Kidney tubule cell (primary cell): ENCODE measurements at regions not wholly inside any gene's neighbourhood (a gene's known extent, or its start where the extent isn't known, plus 50 kb on each side); places are given as distances from the start of the nearest gene placed in this dataset.

ENCODE experiments used
- DNase-seq: peaks from one replicate; pipeline ENCODE4 v3.0.0-alpha.2; 2018; ENCODE audit warnings: low spot score

GRCh38 chr13:23488442-23488841 lies 54.9 kb upstream of the SACS start:
- peak; percentile 40 for DNase-seq

GRCh38 chr13:23496255-23496654 lies 62.8 kb upstream of the SACS start:
- no peak for DNase-seq

DNA sequence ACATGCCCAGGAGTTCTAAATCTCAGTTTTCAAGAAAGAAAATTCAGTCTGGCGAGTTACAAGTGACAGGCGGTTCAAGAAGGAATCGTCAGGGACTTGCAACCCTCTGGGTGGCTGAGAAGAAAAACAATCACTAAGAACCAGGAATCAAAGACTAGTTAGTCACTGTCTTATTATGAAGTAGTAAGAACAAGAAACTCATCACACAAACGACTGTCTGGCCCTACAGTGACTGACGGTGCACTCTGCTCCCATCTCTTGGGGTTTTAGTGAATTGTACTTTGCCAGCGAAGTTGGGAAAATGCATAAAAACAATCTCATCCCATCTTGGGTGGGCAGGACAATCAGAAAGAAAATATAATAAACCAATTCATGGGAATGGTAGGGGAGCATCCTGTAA lies 63.7 kb upstream of the SACS start:
- DNase-seq, result no peak

- DNase-seq, result peak; percentile 84
Observed at GRCh38 chr13:23500849-23501248, 67.3 kb upstream of the SACS start.

DNA sequence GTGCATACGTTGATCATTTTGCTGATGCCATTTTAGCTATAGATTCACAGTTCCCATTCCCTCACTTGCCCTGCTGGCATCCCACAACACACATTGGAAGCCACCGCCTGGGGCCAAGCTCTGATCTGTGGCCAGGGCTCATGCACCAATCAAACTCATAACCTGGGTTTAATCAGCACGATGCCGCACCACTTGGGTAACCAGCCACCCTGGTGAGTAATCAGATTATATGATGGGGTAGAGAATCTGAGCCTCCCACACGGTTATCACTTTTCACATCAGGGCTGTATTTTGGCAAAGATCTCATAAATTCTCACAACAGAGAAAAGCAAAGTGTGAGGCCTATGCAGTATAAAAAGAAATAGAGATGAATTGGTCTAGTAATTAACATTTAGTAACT lies 66.0 kb upstream of the TNFRSF19 start:
- DNase-seq, result peak; percentile 6

DNA sequence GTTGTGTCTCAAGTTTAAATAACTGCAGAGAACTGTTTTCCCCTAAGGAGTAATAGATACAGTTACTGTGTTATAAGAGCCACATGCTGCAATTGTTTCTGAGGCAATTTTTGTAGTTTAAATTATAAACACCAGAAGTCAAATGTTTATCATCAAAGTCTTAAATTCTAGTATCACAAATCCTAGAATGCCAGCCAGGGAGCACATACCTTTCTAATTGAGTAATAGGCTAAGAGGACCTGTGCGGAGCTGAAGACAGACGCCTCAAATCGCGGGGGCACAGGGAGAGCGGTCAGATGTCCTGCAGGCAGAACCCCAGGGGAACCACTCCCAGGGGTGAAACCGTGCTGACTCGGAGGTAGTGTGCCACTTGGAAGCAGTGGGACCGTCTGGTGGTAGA lies 65.2 kb upstream of the TNFRSF19 start:
- DNase-seq, result peak; percentile 67

GRCh38 chr13:23506071-23506806 lies 64.0 kb upstream of the TNFRSF19 start:
- peak; percentile 9 for DNase-seq

DNA sequence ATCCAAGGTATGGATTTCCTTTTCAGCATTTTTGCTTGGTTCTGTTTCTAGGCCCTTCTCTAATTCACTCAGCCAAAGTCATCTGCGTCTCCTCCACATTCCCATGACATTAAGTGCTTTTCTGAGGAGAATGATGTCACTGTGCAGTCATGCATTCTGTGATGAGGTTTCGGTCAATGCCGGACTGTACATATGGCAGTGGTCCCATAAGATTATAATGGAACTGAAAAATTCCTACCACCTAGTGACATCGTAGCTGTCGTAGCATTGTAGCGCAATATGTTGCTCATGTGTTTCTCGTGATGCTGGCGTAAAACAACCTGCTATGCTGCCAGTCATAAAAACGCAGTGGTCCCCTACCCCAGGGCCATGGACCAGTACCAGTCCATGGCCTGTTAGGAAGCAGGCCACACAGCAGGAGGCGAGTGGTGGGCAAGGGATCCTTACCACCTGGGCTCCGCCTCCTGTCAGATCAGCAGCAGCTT lies 63.4 kb upstream of the TNFRSF19 start:
- peak; percentile 93 for DNase-seq

GRCh38 chr13:23509781-23510543 lies 60.2 kb upstream of the TNFRSF19 start:
- peak; percentile 84 for DNase-seq

- no peak for DNase-seq
Observed at GRCh38 chr13:23510544-23510916, 59.7 kb upstream of the TNFRSF19 start.

GRCh38 chr13:23510979-23511735 lies 59.1 kb upstream of the TNFRSF19 start:
- peak; percentile 70 for DNase-seq

DNA sequence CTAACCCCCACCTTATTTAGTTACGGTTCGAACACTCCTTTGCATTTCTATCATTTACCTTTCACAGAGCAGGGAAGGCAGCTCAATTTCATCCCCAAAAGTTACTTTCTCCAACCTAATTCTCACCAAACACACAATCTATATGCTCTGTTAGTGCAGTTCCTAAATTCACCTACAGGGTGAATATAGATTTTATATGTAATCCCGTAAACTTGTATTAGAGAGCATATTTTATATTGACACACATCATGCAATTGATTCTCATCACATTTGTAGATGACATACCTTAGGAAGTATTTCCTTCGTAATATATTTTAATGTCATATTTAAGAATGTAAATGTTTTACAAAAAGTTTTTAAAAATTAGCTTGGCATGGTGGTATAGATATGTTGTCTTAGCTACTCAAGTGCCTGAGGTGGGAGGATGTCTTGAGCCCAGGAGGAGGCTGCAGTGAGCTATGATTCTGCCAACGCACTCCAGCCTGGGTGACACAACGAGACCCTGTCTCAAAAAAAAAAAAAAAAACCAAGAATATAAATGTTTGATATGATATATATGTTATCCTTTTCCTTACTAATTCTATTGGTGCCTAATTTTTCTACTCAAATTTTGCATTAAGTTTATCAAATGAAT lies 57.3 kb upstream of the TNFRSF19 start:
- DNase-seq, result no peak

DNA sequence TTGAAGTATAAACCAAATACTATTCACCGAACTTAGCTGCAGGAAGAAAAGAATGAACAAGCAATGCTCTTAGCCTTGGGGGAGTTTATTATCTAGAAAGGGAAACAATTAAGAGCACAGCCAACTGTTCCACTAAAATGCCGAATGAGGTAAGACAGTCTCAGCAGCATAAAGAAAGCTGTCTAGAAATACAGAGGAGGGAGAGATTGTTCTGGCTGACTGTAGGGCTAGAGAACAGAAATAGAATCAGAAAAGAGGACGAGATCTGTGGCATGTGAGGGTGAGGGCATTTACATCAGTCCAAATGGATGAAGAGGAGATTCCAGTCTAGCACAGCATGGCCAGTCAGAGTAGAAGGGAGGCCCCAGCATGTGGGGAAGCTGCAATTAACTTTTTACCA lies 56.8 kb upstream of the TNFRSF19 start:
- no peak for DNase-seq

GRCh38 chr13:23514076-23514475 lies 56.1 kb upstream of the TNFRSF19 start:
- DNase-seq, result no peak

- DNase-seq, result no peak
Observed at GRCh38 chr13:23515116-23515515, 55.1 kb upstream of the TNFRSF19 start.

DNA sequence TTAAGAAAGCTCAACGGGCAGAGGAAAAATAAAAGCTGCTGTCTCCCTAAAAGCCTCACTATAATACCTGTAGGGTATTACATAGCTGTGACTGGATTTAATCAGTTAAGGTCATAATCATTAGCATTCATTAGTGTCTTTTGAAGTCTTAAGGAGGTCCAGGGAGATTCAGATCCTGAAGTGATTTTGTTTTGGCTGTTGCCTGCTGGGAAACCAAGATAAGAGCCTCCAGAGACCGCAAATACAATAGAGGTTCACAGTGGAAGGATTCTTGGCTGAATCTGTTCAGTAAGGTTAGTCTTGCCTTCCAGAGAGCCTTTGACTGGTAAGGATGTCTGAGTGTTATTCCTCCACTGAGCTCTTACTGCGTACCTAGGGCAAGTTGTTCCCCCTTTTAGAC lies 54.0 kb upstream of the TNFRSF19 start:
- DNase-seq, result no peak

DNA sequence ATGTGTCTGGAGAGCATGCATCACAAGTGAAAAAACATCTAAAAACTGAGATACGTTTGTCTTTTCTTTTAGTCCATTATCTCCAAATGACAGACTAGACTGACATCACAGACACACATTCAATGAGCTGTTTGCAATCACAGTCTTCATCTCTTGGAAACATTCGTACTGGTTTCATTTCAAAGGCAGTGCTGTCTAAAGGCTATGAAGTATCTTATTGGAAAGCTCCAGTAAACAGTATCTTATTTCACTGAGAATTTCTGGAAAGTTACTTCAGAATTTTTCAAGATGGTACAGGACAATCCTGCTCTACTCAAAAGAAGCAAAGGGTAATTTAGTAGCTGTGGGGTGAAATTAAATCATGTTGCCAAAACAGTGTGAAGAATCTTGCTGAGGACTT lies 53.5 kb upstream of the TNFRSF19 start:
- DNase-seq, result no peak

- DNase-seq, result no peak
Observed at GRCh38 chr13:23518231-23518630, 52.0 kb upstream of the TNFRSF19 start.
